HL-60 (cell line): ENCODE measurements at regions not wholly inside any gene's neighbourhood (a gene's known extent, or its start where the extent isn't known, plus 50 kb on each side); places are given as distances from the start of the nearest gene placed in this dataset.

ENCODE experiments used
- DNase-seq, 2 experiments: peaks; one replicate each; pipeline ENCODE4 v3.0.0-alpha.2; 2010 to 2020; ENCODE audit warnings: low read depth in 1 of 2, low spot score in 1 of 2
- H3K27ac ChIP-seq: fragments of 250-450 bp; sonication (Bioruptor Pico); replicated peaks from 2 replicates; pipeline ENCODE4 v1.5.1; 2020; ENCODE audit warnings: mild to moderate bottlenecking, moderate library complexity
- H3K27me3 ChIP-seq: fragments of 250-450 bp; sonication (Bioruptor Pico); 2 replicates; pipeline ENCODE4 v1.5.1; 2021; ENCODE audit warnings: mild to moderate bottlenecking, moderate library complexity; ENCODE audit not compliant: insufficient read depth, poor library complexity, severe bottlenecking
- H3K4me3 ChIP-seq: replicated peaks from 2 replicates; pipeline ENCODE4 v1.5.1; 2011; ENCODE audit warnings: mild to moderate bottlenecking, control low read depth, low read length; ENCODE audit not compliant: insufficient read depth
- GABPA ChIP-seq: IDR thresholded peaks from 2 replicates; pipeline ENCODE4 v1.6.1; 2012; ENCODE audit warnings: low read depth
- POLR2AphosphoS5 ChIP-seq: IDR thresholded peaks from 2 replicates; pipeline ENCODE4 v1.6.1; 2012; ENCODE audit warnings: low read depth
- SPI1 ChIP-seq: IDR thresholded peaks from 2 replicates; pipeline ENCODE4 v1.6.1; 2012; ENCODE audit warnings: low read depth, mild to moderate bottlenecking, borderline replicate concordance
- TF ChIP-seq, protein P1 (sequence below): IDR thresholded peaks from one replicate; pipeline ENCODE4 v1.5.1; 2011; ENCODE audit warnings: low read length, control low read depth, inconsistent platforms; ENCODE audit not compliant: insufficient read depth
- TF ChIP-seq, protein P2 (sequence below): IDR thresholded peaks from 2 replicates; pipeline ENCODE4 v1.6.1; 2012; ENCODE audit warnings: low read depth; ENCODE audit not compliant: insufficient replicate concordance

DNA sequence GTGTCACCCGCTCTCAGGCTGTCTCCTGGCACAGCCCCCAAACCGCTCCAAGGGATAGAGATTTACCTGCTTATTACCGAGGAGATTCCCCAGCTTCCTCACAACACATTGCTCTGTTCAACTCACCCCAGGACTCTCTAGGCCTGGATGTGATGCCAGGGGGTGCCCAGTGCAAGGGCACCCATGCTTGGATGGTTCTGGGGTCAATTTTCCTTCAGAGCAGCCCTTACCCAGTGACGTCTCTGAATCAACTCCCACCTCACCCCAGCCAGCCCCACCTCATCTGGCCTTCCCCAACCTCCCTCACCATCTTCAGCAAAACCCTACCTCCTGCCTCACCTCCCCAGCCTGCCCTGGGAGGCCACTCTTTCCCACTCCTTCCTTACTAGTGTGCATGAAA lies 951.6 kb upstream of the ZNF722 start:
- no peak for DNase-seq
- Histone ChIP-seq H3K27me3 (no peaks in the 10 kb centered on the region), H3K4me3 (no peak overlapping the region), H3K27ac (no peak overlapping the region)
- TF ChIP-seq GABPA: no peak
- TF ChIP-seq, protein P1, sequence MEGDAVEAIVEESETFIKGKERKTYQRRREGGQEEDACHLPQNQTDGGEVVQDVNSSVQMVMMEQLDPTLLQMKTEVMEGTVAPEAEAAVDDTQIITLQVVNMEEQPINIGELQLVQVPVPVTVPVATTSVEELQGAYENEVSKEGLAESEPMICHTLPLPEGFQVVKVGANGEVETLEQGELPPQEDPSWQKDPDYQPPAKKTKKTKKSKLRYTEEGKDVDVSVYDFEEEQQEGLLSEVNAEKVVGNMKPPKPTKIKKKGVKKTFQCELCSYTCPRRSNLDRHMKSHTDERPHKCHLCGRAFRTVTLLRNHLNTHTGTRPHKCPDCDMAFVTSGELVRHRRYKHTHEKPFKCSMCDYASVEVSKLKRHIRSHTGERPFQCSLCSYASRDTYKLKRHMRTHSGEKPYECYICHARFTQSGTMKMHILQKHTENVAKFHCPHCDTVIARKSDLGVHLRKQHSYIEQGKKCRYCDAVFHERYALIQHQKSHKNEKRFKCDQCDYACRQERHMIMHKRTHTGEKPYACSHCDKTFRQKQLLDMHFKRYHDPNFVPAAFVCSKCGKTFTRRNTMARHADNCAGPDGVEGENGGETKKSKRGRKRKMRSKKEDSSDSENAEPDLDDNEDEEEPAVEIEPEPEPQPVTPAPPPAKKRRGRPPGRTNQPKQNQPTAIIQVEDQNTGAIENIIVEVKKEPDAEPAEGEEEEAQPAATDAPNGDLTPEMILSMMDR: no peak
- TF ChIP-seq, protein P2, sequence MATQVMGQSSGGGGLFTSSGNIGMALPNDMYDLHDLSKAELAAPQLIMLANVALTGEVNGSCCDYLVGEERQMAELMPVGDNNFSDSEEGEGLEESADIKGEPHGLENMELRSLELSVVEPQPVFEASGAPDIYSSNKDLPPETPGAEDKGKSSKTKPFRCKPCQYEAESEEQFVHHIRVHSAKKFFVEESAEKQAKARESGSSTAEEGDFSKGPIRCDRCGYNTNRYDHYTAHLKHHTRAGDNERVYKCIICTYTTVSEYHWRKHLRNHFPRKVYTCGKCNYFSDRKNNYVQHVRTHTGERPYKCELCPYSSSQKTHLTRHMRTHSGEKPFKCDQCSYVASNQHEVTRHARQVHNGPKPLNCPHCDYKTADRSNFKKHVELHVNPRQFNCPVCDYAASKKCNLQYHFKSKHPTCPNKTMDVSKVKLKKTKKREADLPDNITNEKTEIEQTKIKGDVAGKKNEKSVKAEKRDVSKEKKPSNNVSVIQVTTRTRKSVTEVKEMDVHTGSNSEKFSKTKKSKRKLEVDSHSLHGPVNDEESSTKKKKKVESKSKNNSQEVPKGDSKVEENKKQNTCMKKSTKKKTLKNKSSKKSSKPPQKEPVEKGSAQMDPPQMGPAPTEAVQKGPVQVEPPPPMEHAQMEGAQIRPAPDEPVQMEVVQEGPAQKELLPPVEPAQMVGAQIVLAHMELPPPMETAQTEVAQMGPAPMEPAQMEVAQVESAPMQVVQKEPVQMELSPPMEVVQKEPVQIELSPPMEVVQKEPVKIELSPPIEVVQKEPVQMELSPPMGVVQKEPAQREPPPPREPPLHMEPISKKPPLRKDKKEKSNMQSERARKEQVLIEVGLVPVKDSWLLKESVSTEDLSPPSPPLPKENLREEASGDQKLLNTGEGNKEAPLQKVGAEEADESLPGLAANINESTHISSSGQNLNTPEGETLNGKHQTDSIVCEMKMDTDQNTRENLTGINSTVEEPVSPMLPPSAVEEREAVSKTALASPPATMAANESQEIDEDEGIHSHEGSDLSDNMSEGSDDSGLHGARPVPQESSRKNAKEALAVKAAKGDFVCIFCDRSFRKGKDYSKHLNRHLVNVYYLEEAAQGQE: no peak
- TF ChIP-seq POLR2AphosphoS5: no peak
- no peak for TF ChIP-seq SPI1

DNA sequence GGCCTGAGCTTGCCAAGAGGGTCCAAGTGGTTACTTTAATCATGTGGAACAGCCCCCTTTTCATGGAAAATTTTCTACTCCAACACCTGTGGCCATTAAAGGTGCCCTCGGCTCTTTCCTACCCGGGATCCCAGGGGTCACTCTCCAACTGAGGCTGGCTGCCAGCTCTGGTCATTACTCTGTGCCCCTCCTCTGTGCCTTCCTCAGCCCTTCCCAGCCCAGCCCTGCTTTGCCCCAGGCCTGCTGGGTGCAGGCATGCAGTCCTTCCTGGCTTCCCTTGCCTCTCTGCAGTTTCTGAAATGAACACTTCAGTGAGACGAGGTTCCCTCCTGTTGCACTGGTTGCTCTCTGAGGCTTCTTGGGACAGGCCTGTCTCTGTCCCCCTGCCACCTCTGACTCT lies 951.1 kb upstream of the ZNF722 start:
- TF ChIP-seq SPI1 (no peak), POLR2AphosphoS5 (no peak), GABPA (no peak)
- TF ChIP-seq, protein P2: no peak
- TF ChIP-seq, protein P1: no peak
- Histone ChIP-seq H3K27ac (no peak overlapping the region), H3K27me3 (no peaks in the 10 kb centered on the region), H3K4me3 (no peak overlapping the region)
- DNase-seq: no peak

DNA sequence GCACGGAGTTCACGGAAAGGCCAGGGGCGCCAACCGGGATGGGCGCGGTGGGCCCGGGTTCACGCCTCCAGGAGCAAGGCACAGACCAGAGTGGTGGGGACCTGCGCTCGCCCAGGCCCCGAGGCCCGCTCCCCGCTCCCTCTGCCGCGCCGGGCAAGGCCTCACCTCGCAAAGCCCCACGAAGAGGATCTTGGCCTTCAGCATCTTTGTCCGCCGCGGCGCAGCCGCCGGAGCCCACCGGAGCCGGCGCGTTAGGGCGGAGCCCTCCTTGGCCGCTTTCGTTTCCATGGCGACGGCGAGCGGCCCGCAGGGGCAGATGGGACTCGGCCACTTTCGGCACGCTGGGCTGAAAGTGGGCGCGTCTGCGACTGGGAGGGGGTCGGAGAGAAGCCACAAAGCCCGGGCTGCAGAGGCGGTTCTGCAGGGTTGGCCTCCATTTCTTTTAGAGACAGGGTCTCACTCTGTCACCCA lies 944.4 kb upstream of the ZNF722 start:
- H3K27ac ChIP-seq: no peak overlapping the region
- TF ChIP-seq POLR2AphosphoS5 (no peak), GABPA (no peak), SPI1 (no peak)
- TF ChIP-seq, protein P2: no peak
- TF ChIP-seq, protein P1: no peak
- H3K27me3 ChIP-seq: no peaks in the 10 kb centered on the region
- no peak for DNase-seq
- H3K4me3 ChIP-seq: no peak overlapping the region
